Stimulated activated naive CD8-positive, alpha-beta T cell treated with anti-CD3 and anti-CD28 coated beads, Interleukin-15, amount 100 ng/mL, for 72 hours (primary cell): ENCODE measurements at regions not wholly inside any gene's neighbourhood (a gene's known extent, or its start where the extent isn't known, plus 50 kb on each side); places are given as distances from the start of the nearest gene placed in this dataset.
"Not testable (repeated sequence)": the region's sequence is repeated elsewhere in the genome, so short reads cannot be mapped to it uniquely, and the experiment has no call there.

Experiments
- ATAC-seq: fragments of 150-1000 bp; cut with Tn5 transposase; 2 replicates; pipeline ENCODE4 v1.10.0; 2021; ENCODE audit warnings: mild to moderate bottlenecking, moderate library complexity
- DNase-seq, 2 donors: peaks; one replicate each; pipeline ENCODE4 v3.0.0; 2021 to 2022
- H3K27ac Mint-ChIP-seq, 2 donors: one replicate each; pipeline ENCODE4 v1.8.0; 2022; ENCODE audit warnings: mild to moderate bottlenecking in 2 of 2, mixed read lengths in 2 of 2, moderate library complexity in 2 of 2
- H3K27me3 Mint-ChIP-seq: one replicate; pipeline ENCODE4 v1.8.0; 2022; ENCODE audit warnings: mixed read lengths
- H3K4me1 Mint-ChIP-seq: one replicate; pipeline ENCODE4 v1.8.0; 2022; ENCODE audit warnings: mild to moderate bottlenecking, mixed read lengths
- H3K4me3 Mint-ChIP-seq, 2 donors: one replicate each; pipeline ENCODE4 v1.8.0; 2022; ENCODE audit warnings: mild to moderate bottlenecking in 2 of 2, mixed read lengths in 2 of 2, moderate library complexity in 1 of 2
- H3K9me3 Mint-ChIP-seq, 2 donors: one replicate each; pipeline ENCODE4 v1.8.0; 2022; ENCODE audit warnings: mixed read lengths in 2 of 2

DNA sequence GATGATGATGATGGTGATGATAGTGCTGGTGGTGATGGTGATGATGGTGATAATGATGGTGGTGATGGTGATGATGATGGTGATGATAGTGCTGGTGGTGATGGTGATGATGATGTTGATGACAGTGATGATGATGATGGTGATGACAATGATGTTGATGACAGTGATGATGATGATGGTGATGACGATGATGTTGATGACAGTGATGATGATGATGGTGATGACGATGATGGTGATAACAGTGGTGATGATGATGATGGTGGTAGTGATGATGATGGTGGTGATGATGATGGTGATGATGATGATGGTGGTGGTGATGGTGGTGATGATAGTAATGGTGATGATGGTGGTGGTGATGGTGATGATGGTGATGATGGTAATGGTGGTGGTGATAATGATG lies 80.1 kb upstream of the MXRA5 start:
- H3K27me3 Mint-ChIP-seq = no peaks in the 10 kb centered on the region
- H3K27ac Mint-ChIP-seq = no peak overlapping the region
- no peak for ATAC-seq
- no peaks in the 10 kb centered on the region for H3K4me1 Mint-ChIP-seq
- H3K9me3 Mint-ChIP-seq = no peaks in the 10 kb centered on the region
- no peak for DNase-seq
- no peak overlapping the region for H3K4me3 Mint-ChIP-seq

DNA sequence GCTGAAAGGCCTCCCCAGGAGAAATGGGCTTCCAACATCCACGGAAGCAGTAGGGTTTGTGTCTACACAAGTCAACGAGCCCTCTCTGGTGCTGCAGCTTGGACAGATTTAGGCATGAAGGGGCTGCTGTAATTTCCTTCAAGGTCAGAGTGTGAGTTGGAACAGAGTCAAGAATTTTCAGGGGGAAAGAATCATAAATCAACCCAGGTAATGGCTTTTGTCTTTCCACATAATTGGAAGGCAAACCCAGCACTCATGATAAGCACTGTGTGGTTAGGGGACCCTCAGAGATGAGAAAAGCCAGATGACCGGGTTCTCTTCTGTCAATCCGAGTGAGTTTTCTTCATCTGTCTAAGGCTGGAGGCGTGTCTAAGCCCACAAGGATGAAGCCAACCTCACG lies 78.6 kb upstream of the MXRA5 start:
- Mint-ChIP-seq H3K27ac (no peak overlapping the region), H3K4me3 (no peak overlapping the region), H3K27me3 (no peaks in the 10 kb centered on the region), H3K9me3 (no peaks in the 10 kb centered on the region), H3K4me1 (no peaks in the 10 kb centered on the region)
- ATAC-seq (no peak), DNase-seq (no peak)

DNA sequence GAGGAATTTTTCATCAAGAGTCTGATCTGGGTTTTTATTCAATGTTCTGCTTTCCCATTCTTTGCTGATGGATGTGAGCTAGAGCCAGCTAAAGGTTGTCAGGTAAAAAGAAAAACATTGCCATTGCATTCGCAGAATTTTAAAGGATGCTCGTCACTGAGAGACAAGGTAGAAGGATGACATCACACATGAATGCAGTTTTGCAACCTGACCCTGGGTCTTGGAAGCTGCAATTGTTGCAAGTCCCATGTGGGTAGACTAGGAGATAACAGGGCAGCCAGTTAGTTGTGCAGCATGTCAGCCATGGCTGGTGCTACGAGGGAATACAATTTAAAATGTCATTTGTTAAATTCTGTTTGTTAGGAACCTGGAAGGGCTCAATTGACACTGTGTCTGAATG lies 73.9 kb upstream of the MXRA5 start:
- Mint-ChIP-seq H3K4me3 (no peak overlapping the region), H3K4me1 (no peaks in the 10 kb centered on the region), H3K27me3 (no peaks in the 10 kb centered on the region), H3K9me3 (peaks cover 0 to 5% of the 10 kb centered on the region in 2 donors), H3K27ac (no peak overlapping the region)
- DNase-seq = no peak
- ATAC-seq = no peak

DNA sequence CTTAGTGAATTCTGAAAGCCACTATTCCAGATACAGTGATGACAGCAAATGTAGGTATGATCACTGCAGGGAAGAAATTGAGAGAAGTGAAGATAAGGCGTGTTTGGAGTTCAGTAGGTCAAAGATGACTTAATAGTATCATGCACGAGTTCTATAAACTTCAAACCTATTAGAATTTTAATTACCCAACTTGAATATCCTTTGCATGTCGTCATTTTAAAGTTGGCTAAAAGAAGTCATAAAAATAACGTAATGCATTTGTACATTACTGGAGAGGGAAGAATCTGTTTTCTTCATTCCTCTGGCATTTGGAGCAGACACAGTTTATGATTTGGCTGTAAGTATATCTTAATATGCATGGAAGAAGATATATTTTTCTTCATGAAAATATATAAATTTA lies 68.6 kb upstream of the MXRA5 start:
- Mint-ChIP-seq H3K27ac (no peak overlapping the region), H3K27me3 (no peaks in the 10 kb centered on the region), H3K9me3 (peaks cover 0 to 5% of the 10 kb centered on the region in 2 donors), H3K4me1 (no peaks in the 10 kb centered on the region), H3K4me3 (no peak overlapping the region)
- ATAC-seq (no peak), DNase-seq (no peak)

DNA sequence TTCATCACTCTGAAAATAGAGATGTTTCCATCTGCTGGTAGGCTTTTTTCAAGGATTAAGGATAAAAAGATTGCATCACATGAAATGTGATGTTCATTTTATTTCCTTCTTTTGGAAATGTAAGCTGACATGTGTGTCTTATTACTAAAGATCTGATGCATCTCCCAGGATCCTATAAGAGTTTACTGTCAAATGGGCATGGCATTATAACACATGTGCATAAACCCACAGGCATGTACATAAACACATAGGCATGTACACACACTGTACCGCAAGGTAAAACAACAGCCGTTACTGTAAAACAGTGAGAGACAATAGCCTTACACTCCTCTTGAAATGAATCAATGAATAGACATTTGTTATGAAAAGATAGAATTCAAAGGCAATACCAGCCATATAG lies 65.2 kb upstream of the MXRA5 start:
- H3K4me3 Mint-ChIP-seq, ATAC-seq, DNase-seq, H3K27me3 Mint-ChIP-seq, H3K27ac Mint-ChIP-seq, H3K9me3 Mint-ChIP-seq, H3K4me1 Mint-ChIP-seq: not testable (repeated sequence)

DNA sequence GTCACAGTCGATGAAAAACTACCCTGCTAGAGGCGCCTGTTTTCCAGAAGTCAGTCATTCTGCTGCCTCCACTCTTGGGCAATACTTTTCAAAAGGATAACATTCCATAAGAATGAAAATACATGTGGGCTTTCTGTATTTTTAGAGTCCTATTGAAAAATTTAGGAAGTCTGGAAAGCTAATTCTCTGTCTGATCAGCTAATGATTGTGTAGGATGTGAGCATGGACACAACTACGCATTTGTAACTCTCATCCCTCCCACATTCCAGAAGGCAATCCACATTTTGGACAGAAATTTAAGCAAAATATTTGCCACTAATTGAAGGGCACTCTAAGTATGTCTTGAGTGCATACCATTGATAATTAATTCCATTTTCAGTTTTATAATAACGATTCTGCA lies 63.5 kb upstream of the MXRA5 start:
- not testable (repeated sequence) for H3K9me3 Mint-ChIP-seq, H3K27me3 Mint-ChIP-seq, H3K27ac Mint-ChIP-seq, H3K4me1 Mint-ChIP-seq, H3K4me3 Mint-ChIP-seq, ATAC-seq, DNase-seq

DNA sequence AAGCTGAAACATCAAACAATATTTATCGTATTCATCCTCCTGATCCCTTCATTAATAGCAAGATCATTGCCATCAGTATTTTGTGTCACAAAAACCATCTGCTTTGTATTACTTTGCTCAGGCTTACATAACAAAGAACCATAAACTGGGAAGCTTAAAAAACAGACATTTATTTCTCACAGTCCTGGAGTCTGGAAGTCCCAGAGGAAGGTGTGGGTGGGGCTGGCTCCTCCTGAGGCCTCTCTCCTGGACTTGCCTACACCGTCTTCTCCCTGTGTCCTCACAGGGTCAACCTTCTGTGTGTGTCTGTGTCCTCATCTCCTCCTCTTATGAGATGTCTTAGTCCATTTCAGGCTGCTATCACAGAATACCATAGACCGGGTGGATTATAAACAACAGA lies 61.3 kb upstream of the MXRA5 start:
- H3K4me1 Mint-ChIP-seq = no peaks in the 10 kb centered on the region
- H3K27ac Mint-ChIP-seq = no peak overlapping the region
- DNase-seq (no peak), ATAC-seq (no peak)
- no peaks in the 10 kb centered on the region for H3K27me3 Mint-ChIP-seq
- H3K9me3 Mint-ChIP-seq = peaks cover 0 to 9% of the 10 kb centered on the region in 2 donors
- no peak overlapping the region for H3K4me3 Mint-ChIP-seq

DNA sequence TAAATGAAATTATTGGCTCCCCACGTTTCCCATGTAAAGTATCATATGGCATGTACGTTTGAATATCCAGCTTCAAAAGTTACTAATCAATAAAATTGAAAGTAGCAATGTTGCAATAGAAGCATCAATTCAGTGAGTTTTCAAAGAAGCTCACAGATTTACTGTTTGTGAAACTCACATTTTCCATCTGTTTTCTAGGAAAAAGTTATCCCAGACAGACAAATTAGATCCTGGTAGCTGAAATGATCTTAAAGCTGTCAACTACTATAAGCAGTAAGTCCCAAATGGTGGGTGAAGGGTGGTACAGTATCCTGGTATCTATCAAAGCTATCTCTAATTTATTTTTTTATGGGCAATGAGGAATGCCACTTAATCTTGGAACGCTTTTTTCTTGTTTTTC lies 60.7 kb upstream of the MXRA5 start:
- no peaks in the 10 kb centered on the region for H3K4me1 Mint-ChIP-seq
- no peak for ATAC-seq
- no peak overlapping the region for H3K4me3 Mint-ChIP-seq
- H3K27me3 Mint-ChIP-seq = no peaks in the 10 kb centered on the region
- DNase-seq = no peak
- H3K27ac Mint-ChIP-seq = no peak overlapping the region
- peaks cover 0 to 14% of the 10 kb centered on the region in 2 donors for H3K9me3 Mint-ChIP-seq

DNA sequence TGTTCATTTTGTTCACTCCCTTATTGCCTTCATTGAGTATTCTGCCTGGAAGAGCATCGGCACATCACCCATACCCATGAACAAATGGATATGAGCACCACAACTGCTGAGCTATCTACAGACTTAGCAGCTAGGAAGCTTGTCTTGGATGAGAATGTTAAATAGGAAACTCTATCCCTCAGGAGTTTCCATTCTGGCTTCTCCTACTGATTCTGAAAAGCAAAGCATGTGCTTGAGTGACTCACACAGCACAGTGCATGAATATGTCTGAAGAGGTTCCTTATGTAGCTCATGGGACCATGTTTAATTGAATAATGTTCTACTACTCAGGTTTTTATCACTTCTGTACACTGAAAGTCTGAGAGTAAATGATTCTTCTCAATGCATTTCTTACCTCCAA lies 57.3 kb upstream of the MXRA5 start:
- no peak for DNase-seq

More for the DNA sequence above, 57.3 kb upstream of the MXRA5 start:
- H3K27me3 Mint-ChIP-seq = no peaks in the 10 kb centered on the region
- no peaks in the 10 kb centered on the region for H3K4me1 Mint-ChIP-seq
- peaks cover 0 to 14% of the 10 kb centered on the region in 2 donors for H3K9me3 Mint-ChIP-seq
- H3K27ac Mint-ChIP-seq = no peak overlapping the region
- no peak for ATAC-seq
- no peak overlapping the region for H3K4me3 Mint-ChIP-seq
